OCI-LY7 (cell line): ENCODE measurements at regions not wholly inside any gene's neighbourhood (a gene's known extent, or its start where the extent isn't known, plus 50 kb on each side); places are given as distances from the start of the nearest gene placed in this dataset.

Experiments
- BruUV-seq: library from RNA; stranded (reverse); fragments of 400-500 nt; replicated peaks from 2 replicates; lab custom pipeline; 2021; lab: Mats Ljungman, UMichigan
- CTCF ChIA-PET: fragments of 300-600 bp; sonication (Branson Sonifier 250); formaldehyde crosslinking; loops from one replicate; lab custom pipeline; 2022; ENCODE audit warnings: antibody characterized with exemption; ENCODE audit not compliant: unreplicated experiment; lab: Charles Lee
- POLR2A ChIA-PET: fragments of 300-600 bp; sonication (Branson Sonifier 250); formaldehyde crosslinking; loops from one replicate; lab custom pipeline; 2022; ENCODE audit warnings: antibody characterized with exemption; lab: Charles Lee
- DNase-seq: peaks from one replicate; pipeline ENCODE4 v3.0.0-alpha.2; 2015; ENCODE audit warnings: low spot score
- H2AFZ ChIP-seq: fragments of 200-600 bp; sonication (generic), shearing (Covaris generic); 2 replicates; pipeline ENCODE4 v1.6.1; 2014; ENCODE audit warnings: mild to moderate bottlenecking, antibody characterized with exemption, low read length, moderate library complexity
- H3K27ac ChIP-seq: fragments of 200-600 bp; sonication (generic); 2 replicates; pipeline ENCODE4 v1.5.1; 2014; ENCODE audit warnings: mixed run types, low read depth, mild to moderate bottlenecking, moderate library complexity, low read length, inconsistent platforms; ENCODE audit not compliant: poor library complexity, severe bottlenecking
- H3K36me3 ChIP-seq: fragments of 200-600 bp; sonication (generic); 2 replicates; pipeline ENCODE4 v1.6.1; 2014; ENCODE audit warnings: mild to moderate bottlenecking, antibody characterized with exemption, low read length, moderate library complexity, mixed read lengths; ENCODE audit not compliant: insufficient read depth
- H3K4me1 ChIP-seq: fragments of 200-600 bp; sonication (generic); 2 replicates; pipeline ENCODE4 v1.5.1; 2014; ENCODE audit warnings: mild to moderate bottlenecking, low read length; ENCODE audit not compliant: insufficient read depth, poor library complexity, severe bottlenecking
- H3K4me2 ChIP-seq: fragments of 200-600 bp; sonication (generic); 2 replicates; pipeline ENCODE4 v1.6.1; 2014; ENCODE audit warnings: mild to moderate bottlenecking, low read length
- H3K4me3 ChIP-seq: fragments of 200-600 bp; sonication (generic); 2 replicates; pipeline ENCODE4 v1.5.1; 2014; ENCODE audit warnings: mild to moderate bottlenecking, low read depth, low read length; ENCODE audit not compliant: poor library complexity, severe bottlenecking
- H3K79me2 ChIP-seq: fragments of 200-600 bp; sonication (generic); 2 replicates; pipeline ENCODE4 v1.6.1; 2016; ENCODE audit warnings: low read depth, mild to moderate bottlenecking, low read length, moderate library complexity, mixed read lengths; ENCODE audit not compliant: insufficient read depth
- H3K9me2 ChIP-seq: fragments of 200-600 bp; sonication (generic); 2 replicates; pipeline ENCODE4 v1.6.1; 2016; ENCODE audit warnings: mild to moderate bottlenecking, low read length, mixed read lengths; ENCODE audit not compliant: insufficient read depth
- H3K9me3 ChIP-seq: fragments of 200-600 bp; sonication (generic); 2 replicates; pipeline ENCODE4 v1.6.1; 2014; ENCODE audit warnings: mild to moderate bottlenecking, mixed run types, low read length, mixed read lengths
- H4K20me1 ChIP-seq: fragments of 200-600 bp; sonication (generic); 2 replicates; pipeline ENCODE4 v1.6.1; 2014; ENCODE audit warnings: mild to moderate bottlenecking, antibody characterized with exemption, low read length, moderate library complexity, mixed read lengths; ENCODE audit not compliant: insufficient read depth
- EZH2phosphoT487 ChIP-seq: fragments of 200-600 bp; sonication (generic); IDR thresholded peaks from 2 replicates; pipeline ENCODE4 v1.6.1; 2018; ENCODE audit warnings: low read depth, borderline replicate concordance, mild to moderate bottlenecking, mixed run types, antibody characterized with exemption, low read length, moderate library complexity, mixed read lengths
- intact Hi-C: fragments of 100-400 bp; cut with micrococcal nuclease; formaldehyde crosslinking; loops from one replicate; pipeline ENCODE4 v1.10.0; 2022; ENCODE audit not compliant: unreplicated experiment
- TF ChIP-seq, protein P1 (sequence below): fragments of 200-600 bp; sonication (generic); conservative IDR thresholded peaks from 2 replicates; pipeline ENCODE4 v1.5.1; 2014; ENCODE audit warnings: mild to moderate bottlenecking, antibody characterized with exemption, low read length, moderate library complexity, mixed read lengths

DNA sequence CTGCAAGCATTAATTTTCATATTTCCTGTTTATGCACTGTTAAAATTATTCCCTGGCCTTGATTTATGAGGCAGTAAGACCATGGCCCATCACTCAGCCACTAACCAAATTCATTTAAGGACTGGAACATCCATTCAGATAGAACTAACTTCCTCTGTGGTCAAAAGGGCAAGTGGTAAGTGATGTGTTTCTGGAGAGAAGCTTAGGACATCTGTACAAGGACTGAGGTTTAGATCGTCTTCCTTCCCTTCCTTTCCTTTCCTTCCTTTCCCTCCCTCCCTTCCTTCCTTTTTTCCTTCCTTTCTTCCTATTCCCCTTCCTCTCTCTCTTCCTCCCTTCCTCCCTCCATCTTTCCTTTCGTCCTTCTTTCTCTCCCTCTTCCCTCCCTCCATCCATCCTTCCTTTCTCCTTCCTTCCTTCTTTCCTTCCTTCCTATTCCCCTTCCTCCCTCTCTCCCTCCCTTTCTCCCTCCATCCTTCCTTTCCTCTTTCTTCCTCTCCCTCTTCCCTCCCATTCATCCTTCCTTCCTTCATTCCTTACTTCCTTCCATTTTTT is 1019.4 kb downstream of the TYW1 start:
- no TSS peak for BruUV-seq
- H4K20me1 ChIP-seq = no peaks in the 10 kb centered on the region
- no peak for DNase-seq
- no peaks in the 10 kb centered on the region for H3K79me2 ChIP-seq
- H3K4me2 ChIP-seq = no peak overlapping the region
- no peak overlapping the region for H3K27ac ChIP-seq
- no peaks in the 10 kb centered on the region for H3K9me2 ChIP-seq
- ChIA-PET POLR2A (no interaction called here), CTCF (no interaction called here)
- H3K36me3 ChIP-seq = no peaks in the 10 kb centered on the region
- TF ChIP-seq, protein P1, sequence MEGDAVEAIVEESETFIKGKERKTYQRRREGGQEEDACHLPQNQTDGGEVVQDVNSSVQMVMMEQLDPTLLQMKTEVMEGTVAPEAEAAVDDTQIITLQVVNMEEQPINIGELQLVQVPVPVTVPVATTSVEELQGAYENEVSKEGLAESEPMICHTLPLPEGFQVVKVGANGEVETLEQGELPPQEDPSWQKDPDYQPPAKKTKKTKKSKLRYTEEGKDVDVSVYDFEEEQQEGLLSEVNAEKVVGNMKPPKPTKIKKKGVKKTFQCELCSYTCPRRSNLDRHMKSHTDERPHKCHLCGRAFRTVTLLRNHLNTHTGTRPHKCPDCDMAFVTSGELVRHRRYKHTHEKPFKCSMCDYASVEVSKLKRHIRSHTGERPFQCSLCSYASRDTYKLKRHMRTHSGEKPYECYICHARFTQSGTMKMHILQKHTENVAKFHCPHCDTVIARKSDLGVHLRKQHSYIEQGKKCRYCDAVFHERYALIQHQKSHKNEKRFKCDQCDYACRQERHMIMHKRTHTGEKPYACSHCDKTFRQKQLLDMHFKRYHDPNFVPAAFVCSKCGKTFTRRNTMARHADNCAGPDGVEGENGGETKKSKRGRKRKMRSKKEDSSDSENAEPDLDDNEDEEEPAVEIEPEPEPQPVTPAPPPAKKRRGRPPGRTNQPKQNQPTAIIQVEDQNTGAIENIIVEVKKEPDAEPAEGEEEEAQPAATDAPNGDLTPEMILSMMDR = no peak
- TF ChIP-seq EZH2phosphoT487 = no peak
- H2AFZ ChIP-seq = no peak overlapping the region
- no peaks in the 10 kb centered on the region for H3K9me3 ChIP-seq
- intact Hi-C loops = no loop called here
- H3K4me1 ChIP-seq = no peaks in the 10 kb centered on the region
- no peak overlapping the region for H3K4me3 ChIP-seq

DNA sequence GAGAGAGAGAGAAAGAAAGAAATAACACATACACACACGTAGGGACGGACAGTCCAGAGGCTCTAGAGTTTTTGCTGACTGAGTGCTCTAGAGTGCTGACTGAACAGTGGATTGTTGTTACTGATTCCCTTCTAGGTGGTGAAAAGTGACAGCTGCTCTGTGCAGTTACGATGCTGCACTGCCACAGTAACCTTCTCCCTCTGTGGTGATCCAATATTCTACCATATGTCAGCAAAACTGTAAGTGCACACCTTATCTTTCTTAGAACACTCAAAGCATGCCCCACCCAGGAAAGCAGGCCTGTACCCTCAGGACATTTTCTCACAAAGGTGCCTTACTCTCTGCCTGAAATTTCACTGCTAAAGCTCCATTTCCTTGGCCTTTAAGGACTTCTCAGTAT is 1023.5 kb downstream of the TYW1 start:
- no peaks in the 10 kb centered on the region for H3K36me3 ChIP-seq
- ChIA-PET CTCF (no interaction called here), POLR2A (no interaction called here)
- no peaks in the 10 kb centered on the region for H3K9me2 ChIP-seq
- H3K27ac ChIP-seq = no peak overlapping the region
- DNase-seq = no peak
- H3K9me3 ChIP-seq = no peaks in the 10 kb centered on the region
- no peaks in the 10 kb centered on the region for H3K79me2 ChIP-seq
- H3K4me2 ChIP-seq = no peak overlapping the region
- no peaks in the 10 kb centered on the region for H3K4me1 ChIP-seq
- BruUV-seq = no TSS peak
- H2AFZ ChIP-seq = no peak overlapping the region
- no peaks in the 10 kb centered on the region for H4K20me1 ChIP-seq
- H3K4me3 ChIP-seq = no peak overlapping the region
- no peak for TF ChIP-seq EZH2phosphoT487
- TF ChIP-seq, protein P1 = no peak
- intact Hi-C loops = no loop called here

DNA sequence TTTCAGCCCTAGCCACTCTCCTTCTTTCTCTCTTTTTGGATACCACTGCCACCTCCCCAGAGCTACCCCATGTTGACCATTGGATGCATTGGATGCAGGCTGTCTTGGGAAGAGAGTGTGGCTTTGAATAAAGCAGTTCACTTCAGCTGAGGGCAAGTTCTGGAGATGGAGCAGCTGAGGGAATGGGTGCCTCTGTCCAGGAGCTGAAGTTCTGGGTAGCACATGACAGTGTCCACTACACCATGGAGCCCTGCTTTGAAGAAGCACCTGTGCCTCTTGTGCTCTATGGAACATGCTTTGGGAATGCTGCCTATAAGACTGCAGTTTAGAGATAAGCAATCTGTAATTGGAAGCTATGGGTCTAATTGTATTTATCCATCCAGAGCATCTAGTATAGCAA is 1028.7 kb downstream of the TYW1 start:
- DNase-seq = no peak
- TF ChIP-seq, protein P1 = no peak
- no TSS peak for BruUV-seq
- H3K4me2 ChIP-seq = no peak overlapping the region
- no peak overlapping the region for H3K27ac ChIP-seq
- no peaks in the 10 kb centered on the region for H3K4me1 ChIP-seq
- H3K9me2 ChIP-seq = no peaks in the 10 kb centered on the region
- no peaks in the 10 kb centered on the region for H3K36me3 ChIP-seq
- CTCF ChIA-PET = no interaction called here
- intact Hi-C loops = no loop called here
- POLR2A ChIA-PET = interaction anchor here (1.0 kb wide), 1 partner anchor 152 kb away, joined by 4 read pairs; no protein-coding TSS in a partner anchor
- H3K9me3 ChIP-seq = no peaks in the 10 kb centered on the region
- H2AFZ ChIP-seq = no peak overlapping the region
- H4K20me1 ChIP-seq = no peaks in the 10 kb centered on the region
- H3K79me2 ChIP-seq = no peaks in the 10 kb centered on the region
- H3K4me3 ChIP-seq = no peak overlapping the region
